Upper lobe of left lung (tissue), 4 donors: ENCODE measurements at regions not wholly inside any gene's neighbourhood (a gene's known extent, or its start where the extent isn't known, plus 50 kb on each side); places are given as distances from the start of the nearest gene placed in this dataset.

Experiments used
- CTCF ChIP-seq, 6 experiments: fragments of 450-650 bp in 4 of 6; fragments of 200-600 bp in 2 of 6; sonication (generic) in 2 of 6; IDR thresholded peaks; one replicate each; pipeline ENCODE4 v1.5.1; 2016 to 2019; ENCODE audit warnings: antibody characterized with exemption in 6 of 6
- POLR2A ChIP-seq, 4 donors: fragments of 450-650 bp; IDR thresholded peaks; one replicate each; pipeline ENCODE4 v1.5.1; 2016 to 2017; ENCODE audit warnings: antibody characterized with exemption in 4 of 4, mild to moderate bottlenecking in 2 of 4

DNA sequence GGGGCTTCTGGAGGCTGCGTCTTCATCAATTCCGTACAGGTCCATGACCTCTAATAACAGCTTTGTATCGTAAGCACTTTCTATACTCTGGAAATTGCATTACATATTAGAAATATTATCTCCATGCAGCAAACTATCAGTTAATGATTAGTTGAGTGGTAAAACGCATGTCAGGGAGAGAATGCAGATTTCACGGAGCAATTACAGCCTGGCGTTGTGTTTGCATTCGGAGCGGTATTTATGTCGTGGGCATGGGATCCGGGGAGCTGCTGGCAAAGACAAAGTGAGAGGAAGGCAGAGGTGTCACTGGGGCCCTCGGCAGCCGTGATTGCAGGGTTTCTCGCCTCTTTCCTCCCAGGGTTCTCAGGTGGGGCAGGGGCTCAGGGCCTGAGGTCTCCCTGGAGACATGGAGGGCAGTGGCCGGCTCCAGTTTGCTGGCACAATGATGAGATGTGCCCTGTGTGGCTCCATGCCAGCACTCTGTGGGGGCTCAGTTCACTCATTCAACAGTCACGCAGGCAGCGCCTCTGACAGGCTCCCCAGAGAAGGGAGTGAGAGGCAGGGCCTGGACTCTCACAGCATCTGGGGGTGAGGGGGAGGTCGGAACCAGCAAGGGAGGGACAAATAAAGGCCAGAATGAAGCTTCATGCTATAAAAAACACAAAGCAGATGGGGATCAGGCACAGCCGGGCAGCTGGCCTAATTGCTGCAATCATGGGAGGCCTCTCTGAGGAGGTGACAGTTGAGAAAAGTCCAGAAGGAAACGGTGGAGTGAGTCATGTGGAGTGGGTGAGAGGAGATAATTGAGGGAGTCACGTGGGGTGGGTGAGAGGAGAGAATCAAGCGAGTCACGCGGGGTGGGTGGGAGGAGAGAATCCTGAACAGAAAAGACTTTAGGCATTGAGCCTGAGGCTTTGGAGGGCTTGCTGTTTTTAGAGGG is 1002.7 kb downstream of the BRD1 start:
- TF ChIP-seq POLR2A (IDR thresholded peaks at IDR 0.05) (no peak), CTCF (IDR thresholded peaks at IDR 0.05) (no peak)
